HL-60 (cell line): ENCODE measurements at regions not wholly inside any gene's neighbourhood (a gene's known extent, or its start where the extent isn't known, plus 50 kb on each side); places are given as distances from the start of the nearest gene placed in this dataset.

ENCODE experiments used
- DNase-seq, 2 experiments: peaks; one replicate each; pipeline ENCODE4 v3.0.0-alpha.2; 2010 to 2020; ENCODE audit warnings: low read depth in 1 of 2, low spot score in 1 of 2
- H3K27ac ChIP-seq: fragments of 250-450 bp; sonication (Bioruptor Pico); replicated peaks from 2 replicates; pipeline ENCODE4 v1.5.1; 2020; ENCODE audit warnings: mild to moderate bottlenecking, moderate library complexity
- H3K27me3 ChIP-seq: fragments of 250-450 bp; sonication (Bioruptor Pico); 2 replicates; pipeline ENCODE4 v1.5.1; 2021; ENCODE audit warnings: mild to moderate bottlenecking, moderate library complexity; ENCODE audit not compliant: insufficient read depth, poor library complexity, severe bottlenecking
- H3K4me3 ChIP-seq: replicated peaks from 2 replicates; pipeline ENCODE4 v1.5.1; 2011; ENCODE audit warnings: mild to moderate bottlenecking, control low read depth, low read length; ENCODE audit not compliant: insufficient read depth
- CTCF ChIP-seq: IDR thresholded peaks from one replicate; pipeline ENCODE4 v1.5.1; 2011; ENCODE audit warnings: low read length, control low read depth, inconsistent platforms; ENCODE audit not compliant: insufficient read depth
- GABPA ChIP-seq: IDR thresholded peaks from 2 replicates; pipeline ENCODE4 v1.6.1; 2012; ENCODE audit warnings: low read depth
- POLR2AphosphoS5 ChIP-seq: IDR thresholded peaks from 2 replicates; pipeline ENCODE4 v1.6.1; 2012; ENCODE audit warnings: low read depth
- REST ChIP-seq: IDR thresholded peaks from 2 replicates; pipeline ENCODE4 v1.6.1; 2012; ENCODE audit warnings: low read depth; ENCODE audit not compliant: insufficient replicate concordance
- SPI1 ChIP-seq: IDR thresholded peaks from 2 replicates; pipeline ENCODE4 v1.6.1; 2012; ENCODE audit warnings: low read depth, mild to moderate bottlenecking, borderline replicate concordance

GRCh38 chr12:73220951-73221350 is 948.8 kb downstream of the TRHDE start:
- no peak overlapping the region for H3K27ac ChIP-seq
- TF ChIP-seq SPI1 (no peak), CTCF (no peak), GABPA (no peak), REST (no peak), POLR2AphosphoS5 (no peak)
- DNase-seq, result no peak
- no peaks in the 10 kb centered on the region for H3K27me3 ChIP-seq
- H3K4me3 ChIP-seq, result no peak overlapping the region

- Histone ChIP-seq H3K27me3 (no peaks in the 10 kb centered on the region), H3K4me3 (no peak overlapping the region), H3K27ac (no peak overlapping the region)
- TF ChIP-seq POLR2AphosphoS5, result no peak
- no peak for TF ChIP-seq SPI1
- TF ChIP-seq REST, result no peak
- no peak for TF ChIP-seq CTCF
- TF ChIP-seq GABPA, result no peak
- DNase-seq, result no peak
Measured at GRCh38 chr12:73221398-73221797, 949.2 kb downstream of the TRHDE start.

GRCh38 chr12:73221836-73222235 is 949.7 kb downstream of the TRHDE start:
- H3K4me3 ChIP-seq, result no peak overlapping the region
- no peaks in the 10 kb centered on the region for H3K27me3 ChIP-seq
- TF ChIP-seq GABPA (no peak), POLR2AphosphoS5 (no peak), SPI1 (peak; percentile 75), CTCF (no peak), REST (no peak)
- H3K27ac ChIP-seq, result no peak overlapping the region
- DNase-seq, result no peak
